Activated CD8-positive, alpha-beta memory T cell treated with anti-CD3 and anti-CD28 coated beads, Interleukin-2, amount 50 U/mL, for 4 hours (primary cell): ENCODE measurements at regions not wholly inside any gene's neighbourhood (a gene's known extent, or its start where the extent isn't known, plus 50 kb on each side); places are given as distances from the start of the nearest gene placed in this dataset.

Experiments
- DNase-seq: peaks from one replicate; pipeline ENCODE4 v3.0.0-alpha.2; 2020

GRCh38 chr2:217330647-217331046 lies 470.8 kb upstream of the TNP1 start:
- no peak for DNase-seq

DNA sequence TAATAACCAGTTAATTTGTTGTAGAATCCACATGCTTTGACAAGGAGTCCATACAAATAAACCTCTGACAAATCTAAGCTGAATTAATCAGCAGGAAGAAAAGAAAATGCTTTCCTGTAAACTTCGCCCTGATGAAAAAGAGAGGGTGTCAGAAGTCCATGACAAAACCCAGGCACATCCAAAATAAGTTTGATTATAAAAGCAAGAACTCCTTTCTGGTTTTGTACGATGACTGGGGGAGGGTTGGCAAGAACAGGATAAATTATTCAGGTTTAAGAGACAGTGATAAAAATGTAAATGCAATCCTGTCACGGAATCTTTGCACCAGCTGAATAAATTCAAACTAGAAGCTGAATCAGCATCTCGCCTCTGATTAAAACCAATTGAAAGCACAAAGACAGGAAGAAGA lies 469.2 kb upstream of the TNP1 start:
- DNase-seq = no peak

DNA sequence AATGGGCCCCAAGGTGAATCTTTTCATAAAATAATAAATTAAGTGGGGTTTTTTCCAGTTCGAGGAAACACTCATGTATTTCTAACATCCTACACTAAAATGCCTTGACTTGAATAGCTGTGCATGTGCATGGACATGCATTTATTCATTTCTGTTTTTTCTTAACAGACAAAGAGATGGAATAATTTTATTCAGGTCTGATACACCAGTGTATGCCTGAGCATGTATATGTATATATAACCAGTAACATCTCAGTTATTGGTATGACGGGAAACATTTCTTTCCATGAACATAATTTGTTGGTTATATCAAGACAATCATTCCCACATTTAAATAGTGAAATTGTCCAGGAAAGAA lies 468.7 kb upstream of the TNP1 start:
- DNase-seq = no peak

- no peak for DNase-seq
Observed at GRCh38 chr2:217327953-217328621, 468.2 kb upstream of the TNP1 start.

DNA sequence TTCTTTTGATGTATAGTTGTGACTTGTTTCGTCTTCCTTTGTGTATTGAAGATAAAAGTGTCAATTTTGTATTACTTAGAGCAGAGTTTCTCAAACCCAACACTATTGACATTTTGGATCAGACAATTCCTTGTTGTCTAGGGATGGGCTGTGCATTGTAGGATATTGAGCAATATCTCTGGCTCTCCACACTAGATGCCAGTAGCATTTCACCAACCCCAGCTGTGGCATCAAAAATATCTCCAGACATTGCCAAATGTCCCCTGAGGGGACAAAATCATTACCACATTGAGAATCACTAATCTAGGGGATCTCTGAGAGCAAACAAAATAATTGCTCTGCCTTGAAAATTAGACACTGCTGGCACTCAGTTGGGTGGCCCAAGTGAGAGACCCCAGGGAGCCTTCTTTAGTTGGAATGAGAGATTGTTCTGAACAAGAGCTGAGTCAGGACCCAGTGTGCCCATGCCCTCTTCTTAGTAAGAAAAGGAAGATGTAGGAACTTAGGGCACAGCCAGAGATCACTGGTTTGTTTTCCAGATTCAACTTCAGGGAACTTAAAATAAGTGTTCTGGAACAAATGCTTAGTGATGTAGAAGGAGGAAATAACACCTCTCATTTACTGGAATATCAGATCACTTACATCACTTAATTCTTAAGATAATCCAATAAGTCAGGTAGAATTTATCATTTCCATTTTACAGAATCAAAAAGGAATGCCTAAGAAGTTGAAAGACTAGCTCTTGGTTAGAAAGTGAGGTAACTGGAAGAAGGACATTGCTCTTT lies 466.6 kb upstream of the TNP1 start:
- DNase-seq = no peak

DNA sequence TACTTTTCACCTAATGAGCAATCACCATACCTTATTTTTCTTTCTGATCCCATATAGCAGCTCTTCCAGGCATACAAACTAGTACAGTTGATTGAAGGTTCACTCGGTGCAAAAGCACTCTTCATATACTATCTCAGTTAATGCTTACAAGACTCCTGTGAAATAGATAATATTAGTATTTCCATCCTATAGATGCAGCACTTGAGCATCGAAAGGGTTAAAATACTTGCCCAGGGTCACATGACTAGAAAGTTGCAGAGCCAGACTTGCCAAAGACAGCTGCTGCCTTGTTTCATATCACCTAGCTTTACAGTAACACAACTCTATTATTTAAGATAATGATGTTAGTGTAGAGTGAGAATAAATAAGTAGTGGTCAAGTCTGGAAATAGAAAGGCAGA lies 466.0 kb upstream of the TNP1 start:
- DNase-seq = no peak

- no peak for DNase-seq
Observed at GRCh38 chr2:217325251-217325650, 465.4 kb upstream of the TNP1 start.

GRCh38 chr2:217316743-217317142 lies 456.9 kb upstream of the TNP1 start:
- no peak for DNase-seq

DNA sequence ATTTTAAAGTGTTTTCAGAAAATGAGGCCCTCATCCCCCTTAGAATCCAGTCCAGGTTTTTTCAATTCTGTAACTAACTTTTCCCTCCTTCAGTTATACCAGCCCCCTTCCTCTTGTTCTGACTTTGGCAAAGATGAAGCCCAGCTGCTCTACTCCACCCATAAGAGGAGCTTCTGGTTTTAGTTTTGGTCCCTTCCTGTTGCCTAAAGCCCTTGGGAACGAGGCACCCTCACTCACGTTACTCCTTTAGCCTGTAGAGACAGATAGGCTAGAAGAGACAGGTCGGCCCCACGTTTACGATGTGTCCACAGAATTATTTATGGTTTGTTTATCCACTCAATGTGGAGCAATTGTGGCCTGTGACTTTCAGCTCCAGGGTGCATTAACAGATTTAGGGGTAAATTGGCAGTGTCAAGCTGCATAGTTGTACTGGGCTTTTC lies 454.2 kb upstream of the TNP1 start:
- no peak for DNase-seq

DNA sequence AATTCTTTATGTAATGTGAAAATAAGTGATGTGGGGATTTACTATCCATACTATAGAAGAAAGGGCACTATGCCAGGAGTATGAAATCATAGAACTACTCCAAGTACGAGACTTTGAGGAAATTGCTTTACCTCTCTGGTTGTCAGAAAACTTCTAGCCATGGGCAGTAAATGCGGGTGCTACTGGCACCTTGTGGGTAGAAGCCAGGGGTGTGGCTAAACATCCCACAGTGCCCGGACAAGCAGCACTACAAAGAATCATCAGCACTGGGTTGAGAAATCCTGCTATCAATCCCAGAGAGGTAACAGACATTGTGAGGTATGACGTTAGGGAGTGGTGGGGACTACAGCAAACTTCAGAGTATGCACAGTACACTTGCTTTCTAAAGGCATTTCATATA lies 453.5 kb upstream of the TNP1 start:
- no peak for DNase-seq

GRCh38 chr2:217309056-217309455 lies 449.2 kb upstream of the TNP1 start:
- no peak for DNase-seq

DNA sequence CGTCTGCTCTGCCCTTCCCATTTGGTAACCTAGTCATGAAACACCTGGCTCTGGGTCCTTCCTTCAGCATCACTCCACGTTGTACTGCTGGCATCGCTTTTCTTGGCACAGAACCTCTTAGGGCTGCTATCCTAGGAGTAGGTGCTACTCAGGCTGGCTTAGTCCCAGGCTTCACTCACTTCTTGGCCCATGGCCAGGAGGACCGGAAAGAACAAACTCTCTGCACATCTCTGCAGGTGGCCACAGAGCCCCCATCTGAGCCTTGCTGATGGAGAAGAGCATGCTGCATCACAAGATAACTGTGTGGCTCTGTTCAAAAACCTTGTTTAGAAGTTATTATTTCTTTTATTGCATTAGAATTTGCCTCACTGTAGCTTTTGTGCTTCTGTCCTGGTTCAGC lies 447.2 kb upstream of the TNP1 start:
- no peak for DNase-seq

DNA sequence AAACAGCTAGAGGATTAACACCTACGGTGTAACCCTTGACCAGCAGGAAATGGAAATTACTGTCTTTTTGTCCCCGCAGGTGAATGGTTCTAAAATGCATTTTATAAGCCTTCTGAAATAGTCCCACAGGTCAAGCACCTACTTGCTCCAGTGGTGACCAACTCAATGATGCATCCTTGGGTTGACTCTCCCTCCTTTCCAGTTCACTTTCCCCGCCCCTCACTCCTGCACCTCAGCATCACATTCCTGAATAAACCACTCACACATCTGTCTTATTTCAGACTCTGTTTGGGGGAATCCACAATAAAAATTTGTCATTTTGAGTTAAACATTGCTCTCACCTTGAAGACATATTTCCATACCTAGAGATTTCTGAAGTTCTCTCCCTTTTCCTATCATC lies 446.0 kb upstream of the TNP1 start:
- no peak for DNase-seq

DNA sequence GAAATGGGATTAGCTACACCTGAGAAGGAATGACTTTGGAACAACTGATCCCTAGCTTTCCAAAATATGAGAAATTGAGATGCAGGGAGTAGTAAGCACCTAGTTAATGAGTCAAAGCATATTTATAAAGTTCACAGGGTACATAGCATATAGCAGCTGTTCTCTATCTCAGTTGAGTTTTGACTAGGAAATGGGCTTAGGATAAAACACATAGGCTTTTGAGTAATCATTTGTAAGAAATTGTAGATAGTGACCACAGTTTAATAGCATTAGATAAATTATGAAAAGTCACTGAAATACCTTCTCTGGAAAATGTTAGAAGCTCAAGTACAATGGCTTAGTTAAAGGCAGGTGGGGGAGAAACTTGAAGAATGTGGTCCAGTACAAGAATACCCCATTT lies 444.7 kb upstream of the TNP1 start:
- DNase-seq = no peak

GRCh38 chr2:217302856-217303255 lies 443.0 kb upstream of the TNP1 start:
- DNase-seq = no peak

- no peak for DNase-seq
Observed at GRCh38 chr2:217301142-217301925, 441.5 kb upstream of the TNP1 start.

GRCh38 chr2:217299590-217299989 lies 439.7 kb upstream of the TNP1 start:
- no peak for DNase-seq

- DNase-seq = no peak
Observed at GRCh38 chr2:217297096-217297495, 437.2 kb upstream of the TNP1 start.

GRCh38 chr2:217294818-217295217 lies 435.0 kb upstream of the TNP1 start:
- no peak for DNase-seq

- DNase-seq = no peak
Observed at GRCh38 chr2:217294211-217294610, 434.3 kb upstream of the TNP1 start.

- no peak for DNase-seq
Observed at GRCh38 chr2:217293607-217294006, 433.7 kb upstream of the TNP1 start.

DNA sequence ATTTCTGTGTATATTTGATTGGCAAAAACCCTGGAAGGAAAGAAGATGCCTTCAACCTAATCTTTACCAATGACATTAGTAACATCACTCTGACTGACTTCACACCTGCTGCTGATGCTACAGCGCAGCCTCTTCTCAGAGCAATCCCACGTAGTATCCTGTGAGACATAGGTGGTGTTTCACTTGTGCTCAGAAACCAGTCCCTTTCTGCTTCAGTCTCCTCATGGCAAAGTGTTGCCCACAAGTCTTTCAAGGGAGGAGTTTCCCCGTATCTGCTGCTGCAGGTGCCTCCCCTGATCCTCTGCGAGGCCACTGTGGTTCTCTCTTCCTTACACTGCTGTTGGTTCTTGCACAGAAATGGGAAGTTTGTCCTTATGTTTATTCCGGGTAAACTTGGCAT lies 433.2 kb upstream of the TNP1 start:
- DNase-seq = no peak

- DNase-seq = no peak
Observed at GRCh38 chr2:217291259-217291658, 431.4 kb upstream of the TNP1 start.

GRCh38 chr2:217290467-217290866 lies 430.6 kb upstream of the TNP1 start:
- no peak for DNase-seq
